ENCODE measurements at regions not wholly inside any gene's neighbourhood (a gene's known extent, or its start where the extent isn't known, plus 50 kb on each side); places are given as distances from the start of the nearest gene placed in this dataset.

GRCh38 chr10:10208196-10208595, 809.5 kb upstream of the CELF2 start:
- DNase-seq, result no peak

GRCh38 chr10:10209167-10209566, 808.5 kb upstream of the CELF2 start:
- DNase-seq, result no peak

- DNase-seq, result no peak
Observed at GRCh38 chr10:10211409-10211808, 806.3 kb upstream of the CELF2 start.

DNA sequence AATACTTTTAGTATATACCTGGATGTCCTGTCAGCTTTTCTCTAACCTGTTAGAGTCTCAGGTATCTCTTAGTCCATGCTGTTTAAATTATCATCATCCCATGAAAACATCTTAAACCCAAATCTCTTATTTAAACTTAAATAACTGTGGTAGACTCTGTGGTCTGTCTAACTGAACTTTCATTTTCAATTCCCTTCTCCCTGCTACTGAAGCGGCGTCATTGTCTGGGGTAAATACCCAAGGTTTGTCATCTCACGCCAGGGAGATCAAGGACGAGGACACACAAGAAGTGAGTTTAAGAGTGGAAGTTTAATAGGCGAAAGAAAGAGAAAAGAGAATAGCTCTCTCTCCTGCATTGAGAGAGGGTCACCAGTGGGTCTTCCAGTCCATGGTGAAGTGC, 804.4 kb upstream of the CELF2 start:
- no peak for DNase-seq

- DNase-seq, result no peak
Observed at GRCh38 chr10:10222304-10222841, 795.3 kb upstream of the CELF2 start.

DNA sequence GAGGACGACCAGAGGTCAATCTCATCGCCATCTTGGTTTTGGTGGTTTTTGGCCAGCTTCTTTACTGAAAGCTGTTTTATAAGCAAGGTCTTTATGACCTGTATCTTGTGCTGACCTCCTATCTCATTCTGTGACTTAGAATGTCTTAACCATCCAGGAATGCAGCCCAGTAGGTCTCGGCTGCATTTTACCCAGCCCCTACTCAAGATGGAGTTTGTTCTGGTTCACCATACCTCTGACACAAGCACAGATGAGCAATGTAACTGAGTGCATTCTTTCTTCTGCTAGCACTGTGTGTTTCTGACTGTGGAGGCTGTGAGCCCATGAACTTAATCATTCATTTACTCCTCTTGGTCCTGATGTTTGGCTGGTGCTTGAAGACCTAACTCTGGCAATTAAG, 794.5 kb upstream of the CELF2 start:
- DNase-seq, result no peak

- no peak for DNase-seq
Observed at GRCh38 chr10:10225136-10225676, 792.5 kb upstream of the CELF2 start.

GRCh38 chr10:10233229-10233628, 784.4 kb upstream of the CELF2 start:
- no peak for DNase-seq

DNA sequence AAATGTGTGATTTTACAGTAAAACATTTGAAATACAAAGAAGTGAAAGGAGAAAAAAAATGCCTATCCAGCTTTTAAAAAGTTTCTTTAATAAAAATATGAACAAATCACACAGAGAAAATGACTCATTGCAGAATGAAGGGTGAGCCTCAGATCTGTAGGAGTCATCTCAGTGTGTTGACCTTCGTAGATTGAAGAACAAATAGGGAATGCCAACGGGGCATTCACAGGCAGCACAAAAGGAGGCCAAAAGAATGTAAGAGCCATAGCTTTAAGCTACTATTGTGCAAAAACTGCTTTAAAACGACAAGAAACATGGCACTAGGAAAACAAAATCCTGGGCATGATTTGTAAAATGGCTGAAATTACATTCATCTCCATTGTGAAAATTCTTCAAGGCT, 782.7 kb upstream of the CELF2 start:
- DNase-seq, result no peak

- DNase-seq, result no peak
Observed at GRCh38 chr10:10247585-10247984, 770.1 kb upstream of the CELF2 start.

- DNase-seq, result no peak
Observed at GRCh38 chr10:10256860-10257259, 760.8 kb upstream of the CELF2 start.

DNA sequence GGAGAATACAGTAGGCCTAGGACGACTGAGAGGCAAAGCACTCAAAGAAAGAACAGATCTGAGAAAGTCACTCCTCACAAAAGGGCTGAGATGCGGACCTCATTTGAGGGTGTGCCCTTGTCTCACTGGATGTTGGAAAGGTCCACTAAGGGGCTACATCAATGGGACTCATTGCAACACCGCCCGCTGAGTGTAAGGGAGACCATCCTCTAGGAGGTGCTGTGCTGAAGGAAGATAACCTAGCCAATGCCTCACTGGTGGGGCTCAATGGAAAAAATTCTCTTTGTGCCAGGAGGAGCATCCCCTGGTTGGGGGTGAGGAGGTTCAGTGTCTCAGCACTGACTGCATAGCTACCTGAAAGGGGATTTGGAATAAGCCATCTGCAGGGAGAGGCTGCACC, 758.7 kb upstream of the CELF2 start:
- DNase-seq, result no peak

- no peak for DNase-seq
Observed at GRCh38 chr10:10270126-10271050, 747.3 kb upstream of the CELF2 start.

DNA sequence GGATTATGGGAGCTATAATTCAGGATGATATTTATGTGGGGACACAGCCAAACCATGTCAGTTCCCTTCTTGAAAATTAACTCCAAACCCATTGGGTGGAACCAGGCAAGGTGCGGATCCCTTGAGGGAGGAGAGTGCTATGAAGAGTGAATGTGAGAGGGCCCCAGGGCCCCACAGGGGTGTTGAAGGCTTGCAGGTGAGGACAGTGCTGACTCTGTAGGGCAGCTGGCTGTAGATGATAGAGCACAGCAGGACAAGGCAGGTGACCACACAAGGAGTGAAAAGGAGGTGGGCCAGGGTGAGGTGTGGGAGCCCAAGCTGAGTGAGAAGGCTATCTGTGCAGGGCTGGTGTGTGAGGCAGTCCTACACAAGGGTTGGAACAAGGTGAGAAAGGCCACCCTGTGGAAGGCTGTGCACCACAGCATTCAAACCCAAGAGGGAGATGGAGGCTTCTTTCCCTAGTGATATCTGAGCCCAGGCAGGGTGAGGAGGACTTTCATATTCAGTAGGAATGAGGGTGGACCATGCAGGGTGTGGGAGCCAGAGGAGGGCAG, 746.0 kb upstream of the CELF2 start:
- no peak for DNase-seq

DNA sequence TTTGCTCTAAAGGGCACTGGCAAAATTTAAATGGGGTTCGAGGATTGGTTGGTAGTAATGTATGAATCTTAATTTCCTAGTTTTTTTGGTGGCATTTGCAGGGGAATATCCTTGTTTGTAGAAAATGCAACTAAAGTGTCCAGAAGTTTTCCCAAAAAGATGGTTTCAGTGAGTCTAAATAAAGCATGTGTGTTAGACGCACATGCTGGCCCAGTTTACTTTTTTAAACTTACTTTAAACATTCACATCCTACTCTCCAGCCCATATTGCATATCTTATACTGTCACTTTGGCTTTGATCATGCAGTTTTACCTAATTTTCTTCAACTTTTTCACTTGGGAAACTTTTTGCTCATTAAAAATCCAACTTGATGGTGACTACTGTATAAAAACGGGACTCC, 744.0 kb upstream of the CELF2 start:
- no peak for DNase-seq

DNA sequence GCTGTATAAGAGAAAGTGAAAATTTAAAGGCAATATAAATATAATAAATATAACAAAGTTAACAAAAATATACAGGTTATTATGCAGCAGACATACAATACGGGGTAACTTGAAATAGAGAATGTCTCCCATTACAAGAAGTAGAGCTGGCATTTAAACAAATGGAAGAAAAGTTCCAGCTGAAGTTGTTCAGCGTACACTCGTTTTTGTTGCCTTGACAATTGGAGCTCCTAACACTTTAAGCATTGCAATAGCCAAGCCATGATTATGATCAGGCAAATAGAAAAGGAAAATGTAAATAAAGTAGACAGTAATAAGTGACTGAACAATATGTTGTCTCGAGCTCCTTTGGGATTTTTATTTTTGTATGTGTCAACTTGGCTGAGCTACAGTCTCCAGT, 737.8 kb upstream of the CELF2 start:
- no peak for DNase-seq

GRCh38 chr10:10292501-10292900, 725.2 kb upstream of the CELF2 start:
- DNase-seq, result no peak

DNA sequence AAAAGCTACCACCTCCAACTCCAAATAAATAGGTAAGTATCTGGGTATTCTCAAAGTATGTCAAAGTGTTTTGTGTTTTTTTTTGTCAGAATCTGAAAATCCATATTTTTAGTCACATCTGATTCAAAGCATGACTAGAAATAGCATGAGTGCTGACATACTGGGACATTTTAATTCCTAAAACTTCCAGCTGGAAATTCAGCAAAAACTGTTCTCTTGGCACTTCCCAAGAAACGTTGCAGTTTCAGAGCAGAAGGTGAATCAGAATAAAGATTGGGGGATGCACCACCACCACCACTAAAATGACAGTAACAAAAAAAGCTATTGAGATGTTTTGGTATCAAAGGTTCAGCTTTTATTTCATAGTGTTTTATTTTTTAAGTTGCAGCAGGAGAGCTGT, 724.6 kb upstream of the CELF2 start:
- no peak for DNase-seq

- DNase-seq, result no peak
Observed at GRCh38 chr10:10293481-10293951, 724.2 kb upstream of the CELF2 start.

- DNase-seq, result no peak
Observed at GRCh38 chr10:10294184-10294880, 723.3 kb upstream of the CELF2 start.

DNA sequence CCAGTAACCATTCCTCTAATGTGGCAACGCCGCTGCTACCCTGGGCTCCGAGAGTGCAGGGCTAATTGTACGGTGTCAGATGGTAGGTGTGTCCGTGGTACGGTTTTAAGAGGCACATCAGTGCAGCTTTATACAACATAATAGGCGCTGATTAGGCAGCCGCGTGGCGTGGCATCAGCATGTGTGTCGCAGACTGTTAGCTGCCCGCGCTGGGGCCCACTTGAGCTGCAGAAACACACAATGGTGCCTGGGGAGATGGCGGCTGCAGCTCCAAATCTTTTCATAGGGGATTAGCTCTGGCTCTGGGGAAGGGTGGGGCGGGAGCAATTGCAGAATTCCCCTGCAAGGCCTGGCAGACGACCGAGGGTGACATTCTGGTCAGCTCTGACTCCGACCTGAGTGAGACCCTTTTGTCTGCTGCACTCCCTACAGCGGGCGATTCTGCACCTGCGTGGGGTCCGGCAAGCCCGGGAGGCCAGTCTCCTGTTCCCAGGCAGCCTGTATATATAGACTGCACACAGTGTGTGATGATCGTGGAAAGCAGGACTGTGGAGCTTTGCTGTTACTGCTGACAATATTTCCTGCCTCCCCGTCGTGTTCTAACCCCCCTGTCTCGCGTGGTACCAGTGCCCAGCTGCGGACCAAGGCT, 722.7 kb upstream of the CELF2 start:
- no peak for DNase-seq

DNA sequence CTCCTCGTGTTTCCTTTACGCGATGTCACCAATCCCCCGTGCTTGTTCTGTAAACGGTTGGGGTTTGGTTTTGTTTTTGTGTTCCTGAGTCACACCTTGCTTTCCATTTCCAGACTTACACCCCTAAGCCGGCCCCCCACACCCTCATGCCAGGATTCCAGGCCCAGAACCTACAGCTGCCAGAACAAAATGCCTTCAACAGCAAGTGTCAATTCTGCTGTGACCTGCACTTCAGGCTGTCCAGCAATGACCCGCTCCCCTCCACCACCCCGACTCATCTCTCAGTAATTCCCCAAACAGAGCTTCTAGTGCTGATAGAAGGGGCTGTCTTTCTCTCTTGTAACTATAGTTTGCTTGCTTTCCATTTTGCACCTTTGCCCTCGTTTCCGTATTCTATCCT, 722.1 kb upstream of the CELF2 start:
- no peak for DNase-seq

GRCh38 chr10:10302689-10303088, 715.0 kb upstream of the CELF2 start:
- no peak for DNase-seq

Measured in CD4-positive, alpha-beta T cell treated with Interferon alpha-2 for 1 hour (primary cell).